Left lung (tissue), 4 donors: ENCODE measurements at regions not wholly inside any gene's neighbourhood (a gene's known extent, or its start where the extent isn't known, plus 50 kb on each side); places are given as distances from the start of the nearest gene placed in this dataset.
A peak's percentile ranks its signal among the peaks of the same experiment; 100 is the strongest.

Experiments used
- ATAC-seq: fragments of 200-7000 bp; cut with Tn5 transposase; one replicate; pipeline ENCODE4 v1.9.1; 2020; ENCODE audit warnings: moderate library complexity
- DNase-seq, 4 donors: peaks; one replicate each; pipeline ENCODE4 v3.0.0-alpha.2; 2013 to 2020
- H3K27ac ChIP-seq, 2 donors: fragments of 200-600 bp; sonication (generic) in 1 of 2; one replicate each; pipeline versions ENCODE4 v1.5.0 to v1.8.0; 2020 to 2021
- H3K27me3 ChIP-seq, 2 donors: fragments of 200-600 bp; sonication (generic) in 1 of 2; one replicate each; pipeline versions ENCODE4 v1.5.0 to v1.8.0; 2020 to 2021
- H3K36me3 ChIP-seq, 2 donors: fragments of 200-600 bp; sonication (generic) in 1 of 2; one replicate each; pipeline versions ENCODE4 v1.5.0 to v1.8.0; 2020 to 2021
- H3K4me1 ChIP-seq, 2 donors: fragments of 200-600 bp; one replicate each; pipeline ENCODE4 v1.8.0; 2021
- H3K4me3 ChIP-seq, 2 donors: fragments of 200-600 bp; sonication (generic) in 1 of 2; one replicate each; pipeline versions ENCODE4 v1.5.0 to v1.8.0; 2020 to 2021; ENCODE audit warnings: mild to moderate bottlenecking in 1 of 2
- H3K9me3 ChIP-seq, 2 donors: fragments of 200-600 bp; sonication (generic) in 1 of 2; one replicate each; pipeline versions ENCODE4 v1.5.0 to v1.8.0; 2020 to 2021
- intact Hi-C, 2 donors: fragments of 100-400 bp; cut with DNase I; formaldehyde crosslinking; loops; one replicate each; pipeline versions ENCODE4 v1.11.2 to v1.14.2; 2022
- TF ChIP-seq, protein P1 (sequence below), 2 donors: fragments of 200-600 bp; sonication (generic) in 1 of 2; IDR thresholded peaks; one replicate each; pipeline versions ENCODE4 v1.5.0 to v1.8.0; 2021; ENCODE audit warnings: antibody characterized with exemption in 2 of 2
- donor health status: DM: no; HTN: yes; CAD: no.
- donor health status: DM: no; HTN: no; CAD: no.

DNA sequence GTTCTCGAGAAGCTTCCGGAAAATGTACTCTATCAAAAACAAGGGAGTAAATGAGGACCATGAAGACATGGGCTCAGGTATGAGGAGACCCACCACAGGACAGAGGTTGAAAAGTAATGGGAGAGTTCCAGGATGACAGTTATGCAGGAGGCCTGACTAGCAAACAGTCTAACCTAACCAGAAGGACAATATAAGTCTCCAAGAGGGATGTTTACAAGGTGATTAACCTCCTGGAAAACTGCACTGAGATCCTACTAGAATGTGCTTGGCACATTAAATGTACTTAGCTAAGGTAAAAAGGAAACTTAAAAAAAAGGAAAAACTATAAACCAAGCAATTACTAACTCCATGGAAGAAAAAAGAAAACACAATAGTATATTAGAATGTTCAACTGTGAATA is 258.3 kb downstream of the KLF5 start:
- ATAC-seq (no peak), DNase-seq (no peak)
- TF ChIP-seq, protein P1, sequence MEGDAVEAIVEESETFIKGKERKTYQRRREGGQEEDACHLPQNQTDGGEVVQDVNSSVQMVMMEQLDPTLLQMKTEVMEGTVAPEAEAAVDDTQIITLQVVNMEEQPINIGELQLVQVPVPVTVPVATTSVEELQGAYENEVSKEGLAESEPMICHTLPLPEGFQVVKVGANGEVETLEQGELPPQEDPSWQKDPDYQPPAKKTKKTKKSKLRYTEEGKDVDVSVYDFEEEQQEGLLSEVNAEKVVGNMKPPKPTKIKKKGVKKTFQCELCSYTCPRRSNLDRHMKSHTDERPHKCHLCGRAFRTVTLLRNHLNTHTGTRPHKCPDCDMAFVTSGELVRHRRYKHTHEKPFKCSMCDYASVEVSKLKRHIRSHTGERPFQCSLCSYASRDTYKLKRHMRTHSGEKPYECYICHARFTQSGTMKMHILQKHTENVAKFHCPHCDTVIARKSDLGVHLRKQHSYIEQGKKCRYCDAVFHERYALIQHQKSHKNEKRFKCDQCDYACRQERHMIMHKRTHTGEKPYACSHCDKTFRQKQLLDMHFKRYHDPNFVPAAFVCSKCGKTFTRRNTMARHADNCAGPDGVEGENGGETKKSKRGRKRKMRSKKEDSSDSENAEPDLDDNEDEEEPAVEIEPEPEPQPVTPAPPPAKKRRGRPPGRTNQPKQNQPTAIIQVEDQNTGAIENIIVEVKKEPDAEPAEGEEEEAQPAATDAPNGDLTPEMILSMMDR (IDR thresholded peaks at IDR 0.05) = no peak
- peaks cover 0 to 22% of the 10 kb centered on the region in 2 donors for H3K9me3 ChIP-seq
- no peaks in the 10 kb centered on the region for H3K36me3 ChIP-seq
- H3K4me3 ChIP-seq = no peak overlapping the region
- intact Hi-C loops = no loop called here
- no peak overlapping the region for H3K27ac ChIP-seq
- no peaks in the 10 kb centered on the region for H3K4me1 ChIP-seq
- no peaks in the 10 kb centered on the region for H3K27me3 ChIP-seq

DNA sequence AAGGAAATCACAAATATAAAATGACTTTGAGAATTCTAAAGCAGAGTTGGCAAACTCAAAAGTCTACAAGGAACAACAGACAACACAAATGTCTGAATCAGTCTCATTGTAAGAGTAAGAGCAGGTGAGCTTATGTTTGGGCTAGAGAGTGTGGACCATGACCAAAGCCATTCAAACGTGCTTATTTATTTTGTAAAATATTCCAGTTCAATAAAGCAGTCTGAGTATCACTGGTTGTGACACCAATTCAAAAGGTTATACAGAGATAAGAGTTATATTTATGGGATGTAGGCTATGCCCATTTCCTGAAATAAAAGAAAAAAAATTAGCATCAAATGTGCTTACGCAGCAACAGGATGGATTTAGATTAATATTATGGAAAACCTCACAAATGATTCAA is 251.6 kb downstream of the KLF5 start:
- Histone ChIP-seq H3K27ac (no peak overlapping the region), H3K4me3 (no peak overlapping the region), H3K9me3 (peaks cover 0 to 22% of the 10 kb centered on the region in 2 donors), H3K36me3 (no peaks in the 10 kb centered on the region), H3K4me1 (peaks cover 0 to 3% of the 10 kb centered on the region in 2 donors), H3K27me3 (no peaks in the 10 kb centered on the region)
- intact Hi-C loops = no loop called here
- ATAC-seq (no peak), DNase-seq (no peak)
- TF ChIP-seq, protein P1 (IDR thresholded peaks at IDR 0.05) = no peak

DNA sequence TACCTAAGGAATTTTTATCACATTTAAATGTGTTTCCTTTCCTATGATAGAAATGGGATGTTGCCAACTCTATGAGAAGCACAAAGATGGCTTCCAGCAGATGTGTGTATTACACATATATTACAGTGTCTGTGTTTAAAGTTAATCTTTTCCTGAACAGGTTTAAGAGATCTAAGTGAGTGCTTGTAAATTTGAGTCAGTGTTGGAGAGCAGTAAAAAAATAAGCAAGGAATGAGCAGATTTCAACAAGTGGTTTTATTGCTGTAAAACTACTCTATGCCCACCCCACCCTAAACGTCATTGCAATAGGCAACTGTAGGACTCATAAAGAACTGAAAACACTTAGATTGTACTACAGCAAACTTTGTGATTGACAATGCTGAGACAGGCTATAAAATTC is 248.7 kb downstream of the KLF5 start:
- Histone ChIP-seq H3K4me3 (no peak overlapping the region), H3K36me3 (no peaks in the 10 kb centered on the region), H3K9me3 (peaks cover 0 to 4% of the 10 kb centered on the region in 2 donors), H3K27ac (no peak overlapping the region), H3K27me3 (no peaks in the 10 kb centered on the region), H3K4me1 (peaks cover 0 to 3% of the 10 kb centered on the region in 2 donors)
- TF ChIP-seq, protein P1 (IDR thresholded peaks at IDR 0.05) = no peak
- intact Hi-C loops = no loop called here
- DNase-seq = peak in 1 of 4 donors; percentile 21
- peak; percentile 80 for ATAC-seq

DNA sequence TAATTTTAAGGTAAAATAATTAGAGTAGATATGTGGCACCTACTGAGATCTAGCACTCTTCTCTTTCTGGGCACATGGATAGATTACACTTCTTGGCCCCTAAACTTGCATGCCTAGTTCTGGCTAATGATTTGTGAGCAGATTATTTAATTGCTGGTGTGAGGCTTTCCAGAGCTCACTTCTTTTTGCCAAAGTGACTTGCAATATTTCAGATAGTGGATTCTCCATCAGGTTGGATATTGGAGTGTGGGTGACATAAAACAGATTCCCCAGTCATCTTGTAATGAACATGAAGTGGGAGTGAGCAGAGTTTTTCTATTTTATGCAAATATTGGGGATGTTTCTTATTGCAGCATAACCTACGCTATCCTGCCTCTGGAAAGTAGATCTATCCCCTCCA is 247.9 kb downstream of the KLF5 start:
- DNase-seq = no peak
- Histone ChIP-seq H3K4me3 (no peak overlapping the region), H3K4me1 (peaks cover 0 to 3% of the 10 kb centered on the region in 2 donors), H3K9me3 (no peaks in the 10 kb centered on the region), H3K27ac (no peak overlapping the region), H3K36me3 (no peaks in the 10 kb centered on the region), H3K27me3 (no peaks in the 10 kb centered on the region)
- no peak for ATAC-seq
- intact Hi-C loops = no loop called here
- TF ChIP-seq, protein P1 (IDR thresholded peaks at IDR 0.05) = no peak

DNA sequence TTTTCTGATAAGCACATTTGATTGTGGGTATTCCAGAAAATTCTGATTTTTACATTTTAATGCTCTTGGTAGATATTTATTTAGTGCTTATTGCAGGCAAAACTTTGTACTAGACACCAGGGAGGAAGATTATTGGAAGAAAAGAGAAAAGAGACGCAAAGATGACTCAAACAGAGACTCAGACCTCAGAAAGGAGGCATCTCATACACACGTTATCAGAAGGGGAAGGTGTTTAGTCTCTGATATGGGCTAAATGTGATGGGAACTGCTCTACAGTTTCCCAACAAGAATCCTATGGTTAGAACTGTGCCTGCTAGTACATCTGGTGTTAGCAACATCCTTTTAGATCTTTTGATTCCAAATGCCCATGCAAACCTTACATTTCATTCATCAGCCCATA is 245.6 kb downstream of the KLF5 start:
- peaks cover 0 to 3% of the 10 kb centered on the region in 2 donors for H3K4me1 ChIP-seq
- no peak overlapping the region for H3K4me3 ChIP-seq
- no peak for ATAC-seq
- DNase-seq = no peak
- no peaks in the 10 kb centered on the region for H3K9me3 ChIP-seq
- intact Hi-C loops = no loop called here
- H3K27ac ChIP-seq = no peak overlapping the region
- H3K36me3 ChIP-seq = no peaks in the 10 kb centered on the region
- no peaks in the 10 kb centered on the region for H3K27me3 ChIP-seq
- TF ChIP-seq, protein P1 (IDR thresholded peaks at IDR 0.05) = no peak
